DND-41 (cell line): ENCODE measurements at regions not wholly inside any gene's neighbourhood (a gene's known extent, or its start where the extent isn't known, plus 50 kb on each side); places are given as distances from the start of the nearest gene placed in this dataset.

Source experiments
- ATAC-seq: fragments of 200-7000 bp; cut with Tn5 transposase; 3 replicates; pipeline ENCODE4 v1.9.1; 2021; ENCODE audit warnings: low read depth; ENCODE audit not compliant: insufficient read depth
- DNase-seq: peaks from one replicate; pipeline ENCODE4 v3.0.0-alpha.2; 2020
- H2AFZ ChIP-seq: 2 replicates; pipeline ENCODE4 v1.6.0; 2012; ENCODE audit warnings: low read depth, low read length
- H3K27ac ChIP-seq: 2 replicates; pipeline ENCODE4 v1.5.1; 2012; ENCODE audit warnings: low read length, inconsistent platforms
- H3K27me3 ChIP-seq: fragments of 200-600 bp; sonication (generic); 2 replicates; pipeline ENCODE4 v1.6.0; 2012; ENCODE audit warnings: low read length, mild to moderate bottlenecking, inconsistent platforms; ENCODE audit not compliant: insufficient read depth, poor library complexity
- H3K36me3 ChIP-seq: 2 replicates; pipeline ENCODE4 v1.5.1; 2012; ENCODE audit warnings: low read length, inconsistent platforms; ENCODE audit not compliant: insufficient read depth
- H3K4me1 ChIP-seq: 2 replicates; pipeline ENCODE4 v1.5.1; 2012; ENCODE audit warnings: mild to moderate bottlenecking, low read length; ENCODE audit not compliant: insufficient read depth
- H3K4me2 ChIP-seq: 2 replicates; pipeline ENCODE4 v1.6.0; 2012; ENCODE audit warnings: mild to moderate bottlenecking, moderate library complexity, low read length, inconsistent platforms; ENCODE audit not compliant: insufficient read depth
- H3K4me3 ChIP-seq, 2 experiments: fragments of 200-600 bp in 1 of 2; shearing (Covaris generic) in 1 of 2; 2 replicates each; pipeline ENCODE4 v1.5.1; 2012 to 2016; ENCODE audit warnings: inconsistent platforms in 2 of 2, low read length in 2 of 2, mild to moderate bottlenecking in 2 of 2, low read depth in 1 of 2, moderate library complexity in 1 of 2
- H3K79me2 ChIP-seq: 2 replicates; pipeline ENCODE4 v1.6.0; 2012; ENCODE audit warnings: low read length, inconsistent platforms; ENCODE audit not compliant: insufficient read depth
- H3K9ac ChIP-seq: 2 replicates; pipeline ENCODE4 v1.6.0; 2012; ENCODE audit warnings: low read depth, mild to moderate bottlenecking, inconsistent platforms, low read length, moderate library complexity
- H3K9me3 ChIP-seq: 2 replicates; pipeline ENCODE4 v1.5.1; 2012; ENCODE audit warnings: low read length, moderate library complexity, mild to moderate bottlenecking, inconsistent platforms; ENCODE audit not compliant: insufficient read depth, severe bottlenecking
- H4K20me1 ChIP-seq: 2 replicates; pipeline ENCODE4 v1.6.0; 2012; ENCODE audit warnings: low read length; ENCODE audit not compliant: insufficient read depth
- EZH2 ChIP-seq: IDR thresholded peaks from 3 replicates; pipeline ENCODE4 v1.6.1; 2012; ENCODE audit warnings: borderline replicate concordance, low read depth, mild to moderate bottlenecking, moderate library complexity, low read length, inconsistent platforms; ENCODE audit not compliant: severe bottlenecking
- TF ChIP-seq, protein P1 (sequence below): IDR thresholded peaks from 2 replicates; pipeline ENCODE4 v1.5.1; 2012; ENCODE audit warnings: borderline replicate concordance, low read length, moderate library complexity, mild to moderate bottlenecking; ENCODE audit not compliant: poor library complexity, severe bottlenecking; ENCODE audit errors: extremely low read depth

DNA sequence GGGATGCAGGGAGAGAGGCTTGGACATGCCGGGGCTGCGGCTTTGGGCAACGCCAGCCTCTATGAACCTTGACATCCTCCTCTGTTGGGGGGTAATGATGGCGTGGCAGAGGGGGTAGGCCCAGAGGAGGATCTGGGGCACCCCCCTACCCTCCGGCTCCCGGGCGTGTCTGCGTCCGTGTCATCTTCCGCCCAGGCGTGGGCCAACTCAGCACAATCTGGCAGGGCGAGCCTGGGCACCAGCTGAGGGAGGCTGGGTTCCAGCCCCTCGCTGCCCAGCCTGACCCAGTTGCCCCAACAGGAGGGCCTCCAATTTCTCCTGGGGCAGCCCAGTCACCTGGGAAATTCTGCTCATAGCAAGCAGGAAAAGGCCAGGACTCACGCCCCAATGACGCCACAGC is 62.9 kb upstream of the IL17B start:
- no peaks in the 10 kb centered on the region for H3K27me3 ChIP-seq
- no peak overlapping the region for H3K4me3 ChIP-seq
- H4K20me1 ChIP-seq, result no peaks in the 10 kb centered on the region; the same call in 1 of the 2 replicates
- no peak overlapping the region for H3K9ac ChIP-seq
- no peak overlapping the region for H2AFZ ChIP-seq
- H3K36me3 ChIP-seq, result no peaks in the 10 kb centered on the region
- DNase-seq, result no peak
- no peak overlapping the region for H3K4me2 ChIP-seq
- H3K79me2 ChIP-seq, result no peaks in the 10 kb centered on the region
- ATAC-seq, result no peak
- H3K27ac ChIP-seq, result no peak overlapping the region
- H3K4me1 ChIP-seq, result no peaks in the 10 kb centered on the region
- no peaks in the 10 kb centered on the region for H3K9me3 ChIP-seq
- no peak for TF ChIP-seq EZH2
- TF ChIP-seq, protein P1, sequence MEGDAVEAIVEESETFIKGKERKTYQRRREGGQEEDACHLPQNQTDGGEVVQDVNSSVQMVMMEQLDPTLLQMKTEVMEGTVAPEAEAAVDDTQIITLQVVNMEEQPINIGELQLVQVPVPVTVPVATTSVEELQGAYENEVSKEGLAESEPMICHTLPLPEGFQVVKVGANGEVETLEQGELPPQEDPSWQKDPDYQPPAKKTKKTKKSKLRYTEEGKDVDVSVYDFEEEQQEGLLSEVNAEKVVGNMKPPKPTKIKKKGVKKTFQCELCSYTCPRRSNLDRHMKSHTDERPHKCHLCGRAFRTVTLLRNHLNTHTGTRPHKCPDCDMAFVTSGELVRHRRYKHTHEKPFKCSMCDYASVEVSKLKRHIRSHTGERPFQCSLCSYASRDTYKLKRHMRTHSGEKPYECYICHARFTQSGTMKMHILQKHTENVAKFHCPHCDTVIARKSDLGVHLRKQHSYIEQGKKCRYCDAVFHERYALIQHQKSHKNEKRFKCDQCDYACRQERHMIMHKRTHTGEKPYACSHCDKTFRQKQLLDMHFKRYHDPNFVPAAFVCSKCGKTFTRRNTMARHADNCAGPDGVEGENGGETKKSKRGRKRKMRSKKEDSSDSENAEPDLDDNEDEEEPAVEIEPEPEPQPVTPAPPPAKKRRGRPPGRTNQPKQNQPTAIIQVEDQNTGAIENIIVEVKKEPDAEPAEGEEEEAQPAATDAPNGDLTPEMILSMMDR, result no peak

GRCh38 chr5:149441194-149441753 is 62.2 kb upstream of the IL17B start:
- H3K9ac ChIP-seq, result no peak overlapping the region
- no peak overlapping the region for H3K4me2 ChIP-seq
- H3K27me3 ChIP-seq, result no peaks in the 10 kb centered on the region
- no peaks in the 10 kb centered on the region; the same call in 1 of the 2 replicates for H4K20me1 ChIP-seq
- H3K4me3 ChIP-seq, result no peak overlapping the region
- TF ChIP-seq, protein P1, result no peak
- TF ChIP-seq EZH2, result no peak
- no peaks in the 10 kb centered on the region for H3K79me2 ChIP-seq
- H3K4me1 ChIP-seq, result no peaks in the 10 kb centered on the region
- no peaks in the 10 kb centered on the region for H3K9me3 ChIP-seq
- H3K36me3 ChIP-seq, result no peaks in the 10 kb centered on the region
- no peak overlapping the region for H2AFZ ChIP-seq
- DNase-seq (no peak), ATAC-seq (no peak)
- no peak overlapping the region for H3K27ac ChIP-seq

DNA sequence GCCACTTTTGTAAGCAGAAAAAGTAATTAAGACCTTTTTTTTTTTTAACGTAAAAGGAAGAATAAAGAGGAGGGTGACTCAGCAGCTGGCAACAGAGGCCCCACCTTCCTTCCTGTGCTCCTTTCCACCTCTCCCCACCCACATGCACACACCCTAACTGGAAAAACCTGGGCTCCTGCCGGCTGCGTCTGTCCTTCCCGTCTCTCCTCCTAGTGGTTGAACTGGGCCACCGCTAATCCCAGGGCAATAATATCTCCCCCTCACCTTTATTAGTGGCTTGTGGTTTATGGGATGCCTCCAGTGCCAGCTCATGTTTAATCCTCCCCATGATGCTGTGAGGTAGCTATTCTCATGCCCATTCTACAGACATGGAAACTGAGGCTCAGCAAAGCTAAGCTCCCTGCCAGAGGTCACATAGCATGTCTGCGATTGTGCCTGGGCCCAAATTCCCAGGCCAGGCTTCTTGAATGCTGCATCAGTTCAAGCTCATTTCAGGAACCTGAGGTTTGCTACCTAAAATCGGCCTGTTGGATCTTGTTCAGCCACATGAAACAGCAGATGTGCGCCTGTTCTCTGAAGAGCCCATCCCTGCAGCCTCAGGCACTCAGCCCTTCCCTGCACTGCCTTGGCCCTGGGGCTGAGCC is 60.9 kb upstream of the IL17B start:
- H3K9ac ChIP-seq, result no peak overlapping the region
- H3K27ac ChIP-seq, result no peak overlapping the region
- H3K36me3 ChIP-seq, result no peaks in the 10 kb centered on the region
- no peak overlapping the region for H3K4me2 ChIP-seq
- DNase-seq, result no peak
- peak; percentile 52; the same call in 2 of the 3 replicates for ATAC-seq
- H3K4me3 ChIP-seq, result no peak overlapping the region
- TF ChIP-seq, protein P1, result no peak
- TF ChIP-seq EZH2, result no peak
- no peaks in the 10 kb centered on the region; the same call in 1 of the 2 replicates for H4K20me1 ChIP-seq
- H3K9me3 ChIP-seq, result no peaks in the 10 kb centered on the region
- no peaks in the 10 kb centered on the region for H3K27me3 ChIP-seq
- no peaks in the 10 kb centered on the region for H3K4me1 ChIP-seq
- H2AFZ ChIP-seq, result no peak overlapping the region
- no peaks in the 10 kb centered on the region for H3K79me2 ChIP-seq
